GM12878 (cell line): ENCODE measurements at regions not wholly inside any gene's neighbourhood (a gene's known extent, or its start where the extent isn't known, plus 50 kb on each side); places are given as distances from the start of the nearest gene placed in this dataset.

Experiments used
- ATAC-seq: fragments of 200-7000 bp; cut with Tn5 transposase; 3 replicates; pipeline ENCODE4 v1.9.1; 2020; ENCODE audit warnings: mild to moderate bottlenecking, moderate library complexity
- BruUV-seq: library from RNA; stranded (reverse); fragments of 400-500 nt; replicated peaks from 2 replicates; lab custom pipeline; 2021; lab: Mats Ljungman, UMichigan
- CTCF ChIA-PET: fragments of 300-600 bp; sonication (Branson Sonifier 250); formaldehyde crosslinking; extraction: SDS; loops from one replicate; lab custom pipeline; 2021; ENCODE audit warnings: inconsistent platforms; lab: Yijun Ruan, JAX
- POLR2A ChIA-PET: fragments of 350-600 bp; formaldehyde crosslinking; extraction: SDS; loops from one replicate; lab custom pipeline; 2021; ENCODE audit warnings: inconsistent platforms; lab: Charles Lee
- RAD21 ChIA-PET: fragments of 300-600 bp; sonication (Branson Sonifier 250); formaldehyde crosslinking; loops from one replicate; lab custom pipeline; 2023; ENCODE audit warnings: antibody characterized with exemption; ENCODE audit not compliant: unreplicated experiment; lab: Charles Lee
- SMC1A ChIA-PET: fragments of 300-600 bp; sonication (Branson Sonifier 250); formaldehyde crosslinking; loops from one replicate; lab custom pipeline; 2023; ENCODE audit not compliant: unreplicated experiment, uncharacterized antibody; lab: Charles Lee
- DNase-seq: peaks from one replicate; pipeline ENCODE4 v3.0.0-alpha.2; 2011; ENCODE audit warnings: low read depth, low spot score
- FAIRE-seq: peaks from 3 replicates; lab custom pipeline; 2011; peaks lifted over from hg19 to GRCh38; lab: Jason Lieb, UNC
- H2AFZ ChIP-seq: 2 replicates; pipeline ENCODE4 v1.6.0; 2011; ENCODE audit warnings: low read depth, low read length, control low read depth; ENCODE audit not compliant: control insufficient read depth
- H3K27ac ChIP-seq: 2 replicates; pipeline ENCODE4 v1.5.1; 2011; ENCODE audit warnings: control low read depth; ENCODE audit not compliant: control insufficient read depth, insufficient read depth
- H3K27me3 ChIP-seq, 2 experiments: replicated peaks in 1 of 2; 2 replicates each; pipeline versions ENCODE4 v1.6.0 to v1.6.1; 2011; ENCODE audit warnings: low read length in 1 of 2; ENCODE audit not compliant: control insufficient read depth in 2 of 2, insufficient read depth in 2 of 2
- H3K36me3 ChIP-seq, 2 experiments: 2 replicates each; pipeline ENCODE4 v1.5.1; 2011; ENCODE audit warnings: low read length in 1 of 2; ENCODE audit not compliant: control insufficient read depth in 2 of 2, insufficient read depth in 2 of 2
- H3K4me1 ChIP-seq: 2 replicates; pipeline ENCODE4 v1.6.1; 2011; ENCODE audit warnings: mild to moderate bottlenecking, low read length, moderate library complexity, mixed read lengths; ENCODE audit not compliant: control insufficient read depth, insufficient read depth
- H3K4me2 ChIP-seq: 2 replicates; pipeline ENCODE4 v1.6.0; 2011; ENCODE audit warnings: control low read depth; ENCODE audit not compliant: control insufficient read depth, insufficient read depth
- H3K4me3 ChIP-seq: fragments of 200-600 bp; sonication (generic); 2 replicates; pipeline ENCODE4 v1.5.1; 2016
- H3K79me2 ChIP-seq: 2 replicates; pipeline ENCODE4 v1.6.0; 2011; ENCODE audit warnings: low read length; ENCODE audit not compliant: control insufficient read depth, insufficient read depth
- H3K9ac ChIP-seq: 2 replicates; pipeline ENCODE4 v1.8.0; 2011; ENCODE audit warnings: low read length, control low read depth, mixed read lengths; ENCODE audit not compliant: control insufficient read depth, insufficient read depth
- H3K9me3 ChIP-seq: replicated peaks from 3 replicates; pipeline ENCODE4 v1.5.1; 2011; ENCODE audit warnings: mild to moderate bottlenecking, low read length; ENCODE audit not compliant: control insufficient read depth, insufficient read depth
- H4K20me1 ChIP-seq: 2 replicates; pipeline ENCODE4 v1.6.0; 2011; ENCODE audit not compliant: control insufficient read depth, insufficient read depth
- BCL11A ChIP-seq: IDR thresholded peaks from 2 replicates; pipeline ENCODE4 v1.6.1; 2011; ENCODE audit warnings: low read depth, low read length
- DPF2 ChIP-seq: fragments of 450-650 bp; IDR thresholded peaks from 2 replicates; pipeline ENCODE4 v1.6.1; 2017; ENCODE audit warnings: mild to moderate bottlenecking
- E4F1 ChIP-seq: fragments of 450-650 bp; IDR thresholded peaks from 2 replicates; pipeline ENCODE4 v1.6.1; 2018; ENCODE audit warnings: borderline replicate concordance, mild to moderate bottlenecking; ENCODE audit not compliant: partially characterized antibody
- EED ChIP-seq: sonication (generic); IDR thresholded peaks from 2 replicates; pipeline ENCODE4 v1.6.1; 2016; ENCODE audit warnings: antibody characterized with exemption, low read depth
- ELK1 ChIP-seq: IDR thresholded peaks from 2 replicates; pipeline ENCODE4 v1.6.1; 2012; ENCODE audit warnings: low read depth, low read length, improper control_type of control experiment
- MTA2 ChIP-seq: fragments of 450-650 bp; IDR thresholded peaks from 2 replicates; pipeline ENCODE4 v1.6.1; 2016; ENCODE audit warnings: low read depth, mild to moderate bottlenecking, moderate library complexity
- SMC3 ChIP-seq: IDR thresholded peaks from 2 replicates; pipeline ENCODE4 v1.6.1; 2011; ENCODE audit warnings: low read length, improper control_type of control experiment, borderline replicate concordance
- ZNF217 ChIP-seq: fragments of 450-650 bp; IDR thresholded peaks from 2 replicates; pipeline ENCODE4 v1.6.1; 2017; ENCODE audit warnings: antibody characterized with exemption, mild to moderate bottlenecking
- ZNF384 ChIP-seq: IDR thresholded peaks from 2 replicates; pipeline ENCODE4 v1.6.1; 2012; ENCODE audit warnings: low read depth, mild to moderate bottlenecking, low read length, improper control_type of control experiment, borderline replicate concordance
- in situ Hi-C: fragments of 300-500 bp; cut with MboI; formaldehyde crosslinking; loops from 9 replicates; pipeline ENCODE4 v1.14.3; 2018; ENCODE audit warnings: mixed read lengths
- intact Hi-C: fragments of 100-400 bp; cut with micrococcal nuclease; formaldehyde crosslinking; loops from one replicate; pipeline ENCODE4 v1.14.2; 2022; ENCODE audit not compliant: unreplicated experiment

GRCh38 chr1:94759188-94759587 lies 61.0 kb upstream of the SLC44A3 start:
- CTCF ChIA-PET: no interaction called here
- DNase-seq: no peak
- in situ Hi-C loops (no loop called here), intact Hi-C loops (no loop called here)
- BruUV-seq: no TSS peak
- ATAC-seq: no peak
- no peaks in the 10 kb centered on the region for H3K27me3 ChIP-seq
- H3K27ac ChIP-seq: no peak overlapping the region
- no peak overlapping the region for H3K4me3 ChIP-seq
- no peaks in the 10 kb centered on the region for H3K9me3 ChIP-seq
- no peak overlapping the region for H3K4me2 ChIP-seq
- no peaks in the 10 kb centered on the region for H3K36me3 ChIP-seq
- H2AFZ ChIP-seq: no peak overlapping the region
- SMC1A ChIA-PET: interaction anchor here (0.8 kb wide), 1 partner anchor 166 kb away, joined by 4 read pairs; no protein-coding TSS in a partner anchor
- RAD21 ChIA-PET: no interaction called here
- no peaks in the 10 kb centered on the region for H3K4me1 ChIP-seq
- FAIRE-seq: no peak
- no peaks in the 10 kb centered on the region for H4K20me1 ChIP-seq
- TF ChIP-seq E4F1 (no peak), ELK1 (no peak), ZNF384 (no peak), DPF2 (no peak), MTA2 (no peak), SMC3 (no peak), BCL11A (no peak), EED (no peak), ZNF217 (no peak)
- no peak overlapping the region for H3K9ac ChIP-seq
- POLR2A ChIA-PET: no interaction called here
- no peaks in the 10 kb centered on the region for H3K79me2 ChIP-seq
